ENCODE measurements at regions not wholly inside any gene's neighbourhood (a gene's known extent, or its start where the extent isn't known, plus 50 kb on each side); places are given as distances from the start of the nearest gene placed in this dataset.

- Mint-ChIP-seq H3K36me3 (ENCODE audit: low read depth) (no peaks in the 10 kb centered on the region), H3K4me1 (no peaks in the 10 kb centered on the region), H3K27ac (ENCODE audit: unreplicated experiment) (no peak overlapping the region), H3K9me3 (peaks cover 2% of the 10 kb centered on the region), H3K27me3 (ENCODE audit: low read depth) (no peaks in the 10 kb centered on the region), H3K4me3 (no peak overlapping the region)
- no peak for DNase-seq (ENCODE audit: low read depth, low spot score)
- TF ChIP-seq CTCF (conservative IDR thresholded peaks at IDR 0.05) = no peak
Observed at GRCh38 chr13:57017357-57017756, 123.4 kb upstream of the PRR20A start.

GRCh38 chr13:57018915-57019314 lies 121.8 kb upstream of the PRR20A start:
- H3K27ac Mint-ChIP-seq (ENCODE audit: unreplicated experiment) = no peak overlapping the region
- no peaks in the 10 kb centered on the region for H3K4me1 Mint-ChIP-seq
- no peak overlapping the region for H3K4me3 Mint-ChIP-seq
- no peaks in the 10 kb centered on the region for H3K27me3 Mint-ChIP-seq (ENCODE audit: low read depth)
- no peak for TF ChIP-seq CTCF (conservative IDR thresholded peaks at IDR 0.05)
- no peak for DNase-seq (ENCODE audit: low read depth, low spot score)
- H3K9me3 Mint-ChIP-seq = peaks cover 4% of the 10 kb centered on the region
- H3K36me3 Mint-ChIP-seq (ENCODE audit: low read depth) = no peaks in the 10 kb centered on the region

GRCh38 chr13:57030671-57031070 lies 110.0 kb upstream of the PRR20A start:
- no peak for DNase-seq (ENCODE audit: low read depth, low spot score)
- Mint-ChIP-seq H3K4me1 (no peaks in the 10 kb centered on the region), H3K36me3 (ENCODE audit: low read depth) (no peaks in the 10 kb centered on the region), H3K9me3 (peaks cover 3% of the 10 kb centered on the region), H3K27me3 (ENCODE audit: low read depth) (no peaks in the 10 kb centered on the region), H3K27ac (ENCODE audit: unreplicated experiment) (no peak overlapping the region), H3K4me3 (no peak overlapping the region)
- no peak for TF ChIP-seq CTCF (conservative IDR thresholded peaks at IDR 0.05)

- TF ChIP-seq CTCF (conservative IDR thresholded peaks at IDR 0.05) = no peak
- Mint-ChIP-seq H3K27ac (ENCODE audit: unreplicated experiment) (no peak overlapping the region), H3K27me3 (ENCODE audit: low read depth) (no peaks in the 10 kb centered on the region), H3K36me3 (ENCODE audit: low read depth) (no peaks in the 10 kb centered on the region), H3K4me1 (no peaks in the 10 kb centered on the region), H3K4me3 (no peak overlapping the region), H3K9me3 (peaks cover 2% of the 10 kb centered on the region)
- DNase-seq (ENCODE audit: low read depth, low spot score) = no peak
Observed at GRCh38 chr13:57036290-57036689, 104.4 kb upstream of the PRR20A start.

GRCh38 chr13:57044910-57045309 lies 95.8 kb upstream of the PRR20A start:
- no peak for DNase-seq (ENCODE audit: low read depth, low spot score)
- no peak overlapping the region for H3K27ac Mint-ChIP-seq (ENCODE audit: unreplicated experiment)
- H3K4me1 Mint-ChIP-seq = peaks cover 17% of the 10 kb centered on the region
- peaks cover 2% of the 10 kb centered on the region for H3K36me3 Mint-ChIP-seq (ENCODE audit: low read depth)
- no peaks in the 10 kb centered on the region for H3K27me3 Mint-ChIP-seq (ENCODE audit: low read depth)
- H3K9me3 Mint-ChIP-seq = peaks cover 14% of the 10 kb centered on the region
- no peak for TF ChIP-seq CTCF (conservative IDR thresholded peaks at IDR 0.05)
- no peak overlapping the region for H3K4me3 Mint-ChIP-seq

Measured in neural crest cell (in vitro differentiated cells).